ENCODE measurements at regions not wholly inside any gene's neighbourhood (a gene's known extent, or its start where the extent isn't known, plus 50 kb on each side); places are given as distances from the start of the nearest gene placed in this dataset.

DNA sequence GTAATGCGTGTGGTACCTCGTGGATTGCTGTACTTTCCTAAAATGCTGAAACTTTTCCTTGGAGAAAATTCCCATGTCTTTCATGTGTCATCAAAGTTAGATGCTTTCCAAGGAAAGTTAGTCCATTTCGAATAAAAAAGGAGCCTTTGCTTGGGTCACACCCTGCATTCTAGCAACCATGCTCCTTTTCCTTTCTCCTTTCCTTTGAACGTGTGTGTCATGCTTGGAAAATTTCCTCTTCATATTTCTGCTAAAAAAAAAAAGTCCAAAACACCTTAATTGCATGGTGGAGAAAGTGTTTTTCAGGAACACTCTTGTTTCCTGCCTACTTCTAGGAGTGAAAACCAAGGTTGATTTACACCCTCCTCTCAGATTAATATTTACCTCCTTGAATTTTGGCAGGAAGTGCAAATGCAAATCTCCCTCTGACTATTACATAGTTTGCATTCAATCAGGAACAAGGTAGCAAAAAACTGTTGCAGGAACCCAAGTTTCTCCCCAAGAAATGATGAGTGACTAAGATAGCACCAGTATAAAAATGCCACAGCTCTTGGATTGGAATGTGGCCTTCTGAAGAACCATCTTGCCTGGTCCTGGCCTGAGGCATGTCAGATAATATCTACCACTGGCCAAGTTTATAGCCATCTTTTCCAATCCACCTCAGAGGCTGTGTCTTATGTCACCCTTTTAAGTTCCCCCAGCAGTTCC is 590.6 kb downstream of the QKI start:
- Histone ChIP-seq H4K20me1 (ENCODE audit: insufficient read depth, low read length) (no peaks in the 10 kb centered on the region), H2BK20ac (ENCODE audit: low read depth, low read length) (no peak overlapping the region), H3K23ac (ENCODE audit: low read depth, low read length) (no peak overlapping the region), H3K4me2 (ENCODE audit: low read depth, low read length) (no peak overlapping the region), H3K14ac (replicated peaks; ENCODE audit: low read depth, low read length) (no peak overlapping the region), H3K4ac (ENCODE audit: low read depth, low read length) (no peak overlapping the region), H2AK9ac (replicated peaks; ENCODE audit: low read depth, low read length, poor library complexity) (no peak overlapping the region), H3K4me3 (ENCODE audit: insufficient read depth, low read depth, low read length) (no peak overlapping the region), H3K9ac (ENCODE audit: low read depth, low read length) (no peak overlapping the region), H3K27me3 (ENCODE audit: control insufficient read depth, insufficient read depth, low read length) (no peaks in the 10 kb centered on the region), H3K9me1 (ENCODE audit: insufficient read depth, low read length) (no peaks in the 10 kb centered on the region), H2BK15ac (ENCODE audit: low read depth, low read length) (no peak overlapping the region), H3K4me1 (ENCODE audit: control insufficient read depth, insufficient read depth, low read length) (no peaks in the 10 kb centered on the region), H4K8ac (ENCODE audit: low read depth in 2 of 2, low read length in 2 of 2) (no peak overlapping the region), H4K91ac (ENCODE audit: insufficient read depth, low read depth, low read length) (no peak overlapping the region), H3K79me1 (ENCODE audit: low read depth in 1 of 2, low read length in 2 of 2) (no peaks in the 10 kb centered on the region), H2BK5ac (ENCODE audit: low read depth, low read length, poor library complexity, severe bottlenecking) (no peak overlapping the region), H3K18ac (ENCODE audit: low read depth, low read length) (no peak overlapping the region), H3K9me3 (ENCODE audit: control insufficient read depth, insufficient read depth, low read length) (peaks cover 13% of the 10 kb centered on the region), H3K56ac (ENCODE audit: extremely low read depth, insufficient read depth, low read length) (no peak overlapping the region), H3K27ac (ENCODE audit: insufficient read depth, low read length) (no peak overlapping the region), H3K36me3 (ENCODE audit: control insufficient read depth, insufficient read depth, low read length) (no peaks in the 10 kb centered on the region), H2AK5ac (ENCODE audit: low read depth, low read length) (no peak overlapping the region), H2AFZ (replicated peaks; ENCODE audit: low read length, poor library complexity) (no peak overlapping the region), H4K5ac (ENCODE audit: low read depth, low read length) (no peak overlapping the region), H2BK120ac (ENCODE audit: low read depth, low read length) (no peak overlapping the region)
- ATAC-seq (ENCODE audit: low read depth) (no peak), DNase-seq (no peak)
- TF ChIP-seq, protein P1, sequence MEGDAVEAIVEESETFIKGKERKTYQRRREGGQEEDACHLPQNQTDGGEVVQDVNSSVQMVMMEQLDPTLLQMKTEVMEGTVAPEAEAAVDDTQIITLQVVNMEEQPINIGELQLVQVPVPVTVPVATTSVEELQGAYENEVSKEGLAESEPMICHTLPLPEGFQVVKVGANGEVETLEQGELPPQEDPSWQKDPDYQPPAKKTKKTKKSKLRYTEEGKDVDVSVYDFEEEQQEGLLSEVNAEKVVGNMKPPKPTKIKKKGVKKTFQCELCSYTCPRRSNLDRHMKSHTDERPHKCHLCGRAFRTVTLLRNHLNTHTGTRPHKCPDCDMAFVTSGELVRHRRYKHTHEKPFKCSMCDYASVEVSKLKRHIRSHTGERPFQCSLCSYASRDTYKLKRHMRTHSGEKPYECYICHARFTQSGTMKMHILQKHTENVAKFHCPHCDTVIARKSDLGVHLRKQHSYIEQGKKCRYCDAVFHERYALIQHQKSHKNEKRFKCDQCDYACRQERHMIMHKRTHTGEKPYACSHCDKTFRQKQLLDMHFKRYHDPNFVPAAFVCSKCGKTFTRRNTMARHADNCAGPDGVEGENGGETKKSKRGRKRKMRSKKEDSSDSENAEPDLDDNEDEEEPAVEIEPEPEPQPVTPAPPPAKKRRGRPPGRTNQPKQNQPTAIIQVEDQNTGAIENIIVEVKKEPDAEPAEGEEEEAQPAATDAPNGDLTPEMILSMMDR (conservative IDR thresholded peaks at IDR 0.05; ENCODE audit: low read depth, low read length), result no peak
- TF ChIP-seq, protein P2, sequence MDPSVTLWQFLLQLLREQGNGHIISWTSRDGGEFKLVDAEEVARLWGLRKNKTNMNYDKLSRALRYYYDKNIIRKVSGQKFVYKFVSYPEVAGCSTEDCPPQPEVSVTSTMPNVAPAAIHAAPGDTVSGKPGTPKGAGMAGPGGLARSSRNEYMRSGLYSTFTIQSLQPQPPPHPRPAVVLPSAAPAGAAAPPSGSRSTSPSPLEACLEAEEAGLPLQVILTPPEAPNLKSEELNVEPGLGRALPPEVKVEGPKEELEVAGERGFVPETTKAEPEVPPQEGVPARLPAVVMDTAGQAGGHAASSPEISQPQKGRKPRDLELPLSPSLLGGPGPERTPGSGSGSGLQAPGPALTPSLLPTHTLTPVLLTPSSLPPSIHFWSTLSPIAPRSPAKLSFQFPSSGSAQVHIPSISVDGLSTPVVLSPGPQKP (IDR thresholded peaks at IDR 0.05; ENCODE audit: borderline replicate concordance, low read depth, low read length), result no peak
- TF ChIP-seq FOS (IDR thresholded peaks at IDR 0.05; ENCODE audit: low read depth, low read length) (no peak), POLR2A (IDR thresholded peaks at IDR 0.05; ENCODE audit: low read depth, low read length) (no peak), CHD1 (IDR thresholded peaks at IDR 0.05; ENCODE audit: low read depth, low read length) (no peak), RAD21 (IDR thresholded peaks at IDR 0.05; ENCODE audit: low read length) (no peak), MAZ (IDR thresholded peaks at IDR 0.05; ENCODE audit: borderline replicate concordance, low read depth, low read length) (no peak), BHLHE40 (IDR thresholded peaks at IDR 0.05; ENCODE audit: low read depth, low read length) (no peak), NFE2L2 (IDR thresholded peaks at IDR 0.05; ENCODE audit: low read depth, low read length) (no peak), RFX5 (IDR thresholded peaks at IDR 0.05; ENCODE audit: low read depth, low read length) (no peak)
- TF ChIP-seq, protein P3, sequence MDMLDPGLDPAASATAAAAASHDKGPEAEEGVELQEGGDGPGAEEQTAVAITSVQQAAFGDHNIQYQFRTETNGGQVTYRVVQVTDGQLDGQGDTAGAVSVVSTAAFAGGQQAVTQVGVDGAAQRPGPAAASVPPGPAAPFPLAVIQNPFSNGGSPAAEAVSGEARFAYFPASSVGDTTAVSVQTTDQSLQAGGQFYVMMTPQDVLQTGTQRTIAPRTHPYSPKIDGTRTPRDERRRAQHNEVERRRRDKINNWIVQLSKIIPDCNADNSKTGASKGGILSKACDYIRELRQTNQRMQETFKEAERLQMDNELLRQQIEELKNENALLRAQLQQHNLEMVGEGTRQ (IDR thresholded peaks at IDR 0.05; ENCODE audit: low read depth, low read length), result no peak
- BruUV-seq (replicated peaks), result no TSS peak
- POLR2A ChIA-PET (ENCODE audit: unreplicated experiment), result no interaction called here
- intact Hi-C loops (cut with micrococcal nuclease) (no loop called here), dilution Hi-C loops (cut with HindIII; ENCODE audit: low sequenced_read_pairs, unreplicated experiment) (no loop called here), in situ Hi-C loops (cut with MboI; ENCODE audit: low sequenced_read_pairs) (no loop called here)
- CTCF ChIA-PET, result no interaction called here
- 53% methylated on average over 2 of the region's 4 CpGs; no CpG with 5 or more reads in 1 of the 2 experiments for WGBS, 2 experiments (ENCODE audit: extremely low coverage in 2 of 2, insufficient read length in 1 of 2)

All from IMR-90 (cell line).